NCI-H2171 treated with DMSO at 0.1 percent for 48 hours (cell line): ENCODE measurements at regions not wholly inside any gene's neighbourhood (a gene's known extent, or its start where the extent isn't known, plus 50 kb on each side); places are given as distances from the start of the nearest gene placed in this dataset.
A peak's percentile ranks its signal among the peaks of the same experiment; 100 is the strongest.
"Not testable (repeated sequence)": the region's sequence is repeated elsewhere in the genome, so short reads cannot be mapped to it uniquely, and the experiment has no call there.

Experiments used
- DNase-seq: peaks from one replicate; lab custom pipeline; 2025; lab: John Stamatoyannopoulos, UW

DNA sequence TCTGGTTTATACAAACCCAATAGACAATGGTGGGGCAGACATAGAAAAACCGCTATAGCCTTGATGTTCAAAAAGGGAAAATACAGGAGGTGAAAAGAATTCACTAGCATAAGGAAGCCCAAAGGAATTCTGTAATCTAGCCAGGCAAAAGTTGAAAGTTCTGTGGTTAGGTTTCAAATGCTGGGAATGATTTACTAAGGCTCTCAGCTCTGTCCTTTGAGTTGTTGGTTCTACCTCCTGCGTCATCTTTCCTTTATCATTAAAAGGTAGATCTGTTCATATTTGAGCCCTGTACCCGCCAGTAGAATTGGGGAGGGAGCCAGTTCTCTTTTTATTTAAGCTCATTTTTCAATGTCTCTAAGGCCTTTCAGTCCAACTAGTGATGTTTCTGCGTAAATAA is 866.5 kb downstream of the IGSF11 start:
- DNase-seq = no peak

DNA sequence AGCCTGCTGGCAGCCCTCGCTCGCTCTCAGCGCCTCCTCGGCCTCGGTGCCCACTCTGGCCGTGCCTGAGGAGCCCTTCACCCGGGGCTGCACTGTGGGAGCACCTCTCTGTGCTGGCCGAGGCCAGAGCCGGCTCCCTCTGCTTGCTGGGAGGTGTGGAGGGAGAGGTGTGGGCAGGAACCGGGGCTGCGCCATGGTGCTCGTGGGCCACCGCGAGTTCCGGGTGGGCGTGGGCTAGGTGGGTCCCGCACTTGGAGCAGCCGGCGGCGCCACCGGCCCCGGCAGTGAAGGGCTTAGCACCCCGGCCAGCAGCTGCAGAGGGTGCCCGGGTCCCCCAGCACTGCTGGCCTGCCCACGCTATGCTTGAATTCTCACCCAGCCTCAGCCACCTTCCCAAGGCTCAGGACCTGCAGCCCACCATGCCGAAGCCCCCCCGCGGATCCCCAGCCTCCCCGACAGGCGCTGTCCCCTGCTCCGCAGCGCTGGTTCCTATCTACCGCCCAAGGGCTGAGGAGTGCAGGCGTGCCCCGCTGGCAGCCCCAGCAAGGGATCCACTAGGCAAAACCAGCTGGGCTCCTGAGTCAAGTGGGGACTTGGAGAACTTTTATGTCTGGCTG is 863.3 kb downstream of the IGSF11 start:
- DNase-seq = no peak

DNA sequence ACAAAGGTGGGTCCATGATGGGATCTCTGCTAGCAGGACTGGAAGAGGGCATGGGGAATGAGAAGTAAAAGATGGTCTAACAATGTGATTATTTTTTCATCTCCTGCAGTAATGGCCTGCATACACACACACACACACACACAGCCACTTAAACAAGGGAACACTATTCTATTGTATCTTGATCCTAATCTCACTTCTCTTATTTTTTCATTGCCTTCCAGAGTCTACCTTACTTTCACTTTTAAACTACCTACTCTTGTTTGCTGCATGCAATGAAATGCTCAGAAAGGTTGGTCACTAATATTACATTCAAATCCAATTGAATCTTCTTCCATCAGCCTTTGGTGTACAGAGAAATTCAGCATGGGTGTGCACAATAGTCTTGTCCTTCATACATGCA is 853.8 kb downstream of the IGSF11 start:
- DNase-seq = no peak

DNA sequence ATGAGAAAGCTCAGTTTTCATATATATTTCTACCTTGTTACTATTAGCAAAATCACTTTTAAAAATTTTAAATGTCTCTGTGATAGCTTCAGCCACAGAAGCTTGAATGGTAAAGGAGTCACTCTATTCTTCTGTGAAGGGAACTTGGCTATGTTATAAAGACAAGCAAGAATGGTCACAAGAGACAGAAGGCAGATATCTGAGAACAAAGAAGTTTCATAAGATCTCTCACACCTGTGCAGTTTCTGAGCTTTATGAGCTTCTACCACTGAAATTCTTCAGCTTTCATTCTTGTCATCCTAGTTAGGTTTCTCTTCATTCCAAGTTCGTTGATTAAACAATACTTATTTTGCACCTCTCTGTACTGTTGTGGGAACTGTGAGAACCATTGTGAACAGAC is 853.4 kb downstream of the IGSF11 start:
- DNase-seq = no peak

DNA sequence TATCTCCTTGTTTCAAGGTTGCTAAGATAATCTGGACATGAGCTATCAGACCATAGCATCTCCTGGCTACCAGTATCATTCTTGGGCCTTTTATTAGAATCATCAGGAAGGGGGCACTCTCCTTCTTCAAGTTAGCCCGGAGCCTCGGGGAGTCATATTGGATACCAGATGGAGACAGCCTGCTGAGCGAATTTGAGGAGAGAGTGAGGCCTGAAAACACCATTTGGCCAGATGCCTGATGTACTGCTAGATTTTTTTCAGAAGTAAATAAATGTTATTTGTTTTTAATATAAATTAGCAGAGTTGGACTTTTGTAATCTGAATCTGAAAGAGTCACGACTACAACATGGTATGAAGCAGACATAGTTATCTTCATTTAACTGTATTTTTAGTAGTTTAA is 848.6 kb downstream of the IGSF11 start:
- peak; percentile 35 for DNase-seq

DNA sequence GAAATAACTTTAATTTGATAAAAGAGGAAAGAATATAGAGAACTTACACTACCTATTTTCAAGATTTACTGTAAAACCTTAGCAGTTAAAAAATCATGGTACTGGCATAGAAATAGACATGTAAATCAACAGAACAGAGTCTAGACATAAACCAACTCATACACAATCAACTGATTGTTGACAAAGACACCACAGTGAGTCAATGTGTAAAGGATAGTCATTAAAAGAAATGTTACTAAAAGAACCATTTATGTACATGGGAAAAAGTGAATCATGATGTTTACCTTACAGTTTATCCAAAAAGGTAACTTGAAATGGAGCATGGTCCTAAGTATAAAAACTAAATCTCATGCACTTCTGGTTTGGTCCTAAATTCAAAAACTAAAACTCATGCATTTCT is 847.4 kb downstream of the IGSF11 start:
- no peak for DNase-seq

DNA sequence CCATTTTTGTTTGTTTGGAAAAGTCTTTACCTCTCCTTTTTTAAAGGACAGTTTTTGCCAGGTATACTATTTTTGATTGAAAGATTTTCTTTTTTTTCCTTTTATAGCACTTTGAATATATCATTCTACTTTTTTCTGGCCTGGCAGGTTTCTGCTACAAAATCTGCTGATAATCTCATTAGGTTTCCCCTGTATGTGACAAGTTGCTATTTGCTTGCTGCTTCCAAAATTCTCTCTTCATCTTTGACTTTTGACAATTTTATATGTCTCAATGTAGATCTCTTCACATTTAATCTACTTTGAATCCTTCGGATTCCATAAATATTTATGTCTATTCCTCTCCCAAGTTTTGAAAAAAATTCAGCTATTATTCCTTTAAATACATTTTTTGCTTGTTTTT is 838.5 kb downstream of the IGSF11 start:
- DNase-seq = no peak

DNA sequence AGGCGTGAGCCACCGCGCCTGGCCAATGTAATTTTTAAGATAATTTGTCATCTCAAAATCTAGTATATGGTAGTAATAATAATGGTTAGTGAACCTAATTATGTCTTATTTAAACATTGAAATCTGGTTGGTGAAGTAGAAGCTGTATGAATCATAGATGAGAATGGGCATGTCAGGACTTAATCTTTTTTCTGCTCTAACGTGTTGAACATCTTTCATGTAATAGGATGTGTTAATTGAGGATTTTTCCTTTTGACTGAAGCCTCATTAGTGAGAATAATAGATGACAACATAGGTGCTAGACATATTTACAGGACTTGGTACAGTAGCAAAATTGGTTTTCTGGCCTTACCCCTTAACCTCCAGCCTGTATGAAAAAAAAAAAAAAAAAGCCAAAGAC is 835.6 kb downstream of the IGSF11 start:
- DNase-seq = no peak

DNA sequence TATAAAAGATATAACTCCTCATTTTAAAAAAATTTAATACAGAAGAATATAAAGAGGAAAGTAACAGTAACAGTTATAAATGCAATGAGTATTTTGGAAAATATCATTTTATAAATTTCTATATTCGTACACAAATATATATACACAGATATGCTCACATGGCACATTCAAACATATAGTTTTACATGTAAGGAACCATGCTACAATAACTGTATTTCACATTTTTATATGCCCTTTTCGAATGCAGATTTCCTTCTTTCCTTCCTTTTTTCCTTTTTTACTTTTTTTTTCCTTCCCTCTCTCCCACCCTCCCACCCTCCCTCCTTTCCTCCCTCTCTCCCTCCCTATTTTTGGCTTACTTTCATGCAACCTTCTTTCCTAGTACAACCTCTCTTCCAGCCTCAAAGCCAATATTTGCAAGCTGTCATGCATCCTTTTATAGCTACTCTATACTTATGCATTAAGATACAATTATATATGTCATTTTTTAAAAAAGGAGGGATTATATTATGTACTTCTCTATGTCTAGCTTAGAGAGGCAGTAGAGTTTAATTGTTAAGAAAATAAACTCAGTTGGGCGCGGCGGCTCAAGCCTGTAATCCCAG is 830.5 kb downstream of the IGSF11 start:
- no peak for DNase-seq

DNA sequence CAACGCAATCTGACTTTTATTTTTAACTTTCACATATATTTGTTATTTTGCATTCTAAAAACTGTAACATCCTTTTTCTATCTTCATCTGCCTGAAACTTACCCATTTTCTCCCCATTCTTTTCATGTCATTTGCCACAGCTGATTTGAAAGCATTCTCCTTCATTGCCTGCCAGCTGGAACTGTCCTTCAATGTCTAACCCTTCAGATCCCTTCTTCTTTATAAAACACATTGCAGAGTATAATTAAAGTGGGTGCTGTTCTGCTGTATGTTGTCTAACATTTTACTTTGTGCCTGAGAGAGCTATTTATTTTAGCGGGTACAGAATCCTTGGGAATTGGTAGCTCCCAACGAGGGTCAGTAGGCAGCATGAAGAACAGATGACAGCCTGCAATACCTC is 827.4 kb downstream of the IGSF11 start:
- no peak for DNase-seq

DNA sequence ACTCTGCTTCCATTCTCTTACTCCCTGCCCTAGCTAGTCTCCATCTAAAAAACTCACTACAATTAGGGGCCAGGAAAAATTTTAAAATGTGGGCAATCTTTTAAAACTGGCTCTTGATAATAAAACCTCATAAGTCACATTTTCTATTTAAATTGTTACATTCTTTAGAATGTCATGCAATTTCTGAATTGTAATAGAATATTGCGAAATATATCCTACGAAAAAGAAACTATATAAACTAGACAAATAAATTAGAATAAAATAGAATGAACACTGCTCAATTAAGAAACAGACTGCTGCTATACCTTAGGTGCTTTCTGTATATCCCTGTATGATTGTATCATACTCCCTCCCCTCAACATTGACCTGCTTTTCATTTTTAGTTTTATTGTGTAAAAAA is 826.0 kb downstream of the IGSF11 start:
- DNase-seq = no peak

DNA sequence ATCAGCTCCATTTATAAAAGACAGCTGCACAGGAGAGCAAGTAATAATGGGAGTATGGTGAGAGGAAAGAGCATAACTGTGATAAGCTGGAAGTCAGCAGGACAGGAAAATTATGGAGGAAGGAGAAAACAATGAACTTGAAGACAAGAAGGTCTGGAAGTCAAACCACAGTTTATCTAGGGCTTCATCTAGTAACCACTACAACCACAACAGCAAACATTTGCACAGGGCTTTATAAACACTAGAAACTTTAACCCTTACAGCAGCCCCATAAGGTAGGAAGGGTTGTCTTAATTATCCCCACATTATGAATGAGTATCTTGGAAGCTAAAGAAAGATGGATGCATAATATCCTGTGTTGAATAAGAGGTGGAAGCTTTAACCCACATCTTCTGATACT is 820.8 kb downstream of the IGSF11 start:
- DNase-seq = no peak

DNA sequence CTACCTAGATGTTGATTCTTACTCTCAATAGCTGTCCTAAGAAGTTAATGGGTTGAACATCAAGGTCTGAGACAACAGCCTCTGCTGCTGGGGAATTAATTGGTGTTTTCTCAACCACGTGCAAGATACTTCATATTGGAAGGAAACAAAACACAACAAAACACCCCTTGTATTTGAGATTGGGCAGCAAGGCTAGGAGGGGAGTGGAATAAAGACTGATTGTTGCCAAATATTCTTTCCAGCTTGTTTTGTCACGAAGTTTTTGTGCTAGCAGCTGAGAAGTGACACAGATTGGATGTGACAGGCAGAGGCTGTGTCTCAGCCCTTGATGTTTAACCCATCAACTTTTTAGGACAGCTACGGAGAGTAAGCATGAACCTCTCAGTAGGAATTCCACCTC is 808.4 kb downstream of the IGSF11 start:
- DNase-seq = no peak

DNA sequence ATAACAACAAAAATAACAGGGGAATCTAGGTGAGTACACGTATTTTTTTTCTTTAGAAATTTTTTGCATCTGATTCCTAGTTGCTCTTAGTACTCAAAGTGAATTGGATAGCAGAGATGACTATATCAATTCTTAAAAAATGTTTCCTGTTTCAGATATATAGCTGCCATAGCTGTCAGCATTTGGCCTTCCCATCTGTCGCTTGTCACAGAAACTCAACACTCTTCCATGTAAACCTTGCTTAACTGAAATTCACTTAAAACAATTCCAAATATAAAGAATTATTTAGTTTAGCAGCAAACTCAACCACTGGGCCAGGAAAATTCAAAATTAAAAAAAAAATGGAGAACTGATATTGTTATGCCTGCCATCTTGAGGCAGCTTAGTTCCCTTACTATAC is 807.5 kb downstream of the IGSF11 start:
- no peak for DNase-seq

DNA sequence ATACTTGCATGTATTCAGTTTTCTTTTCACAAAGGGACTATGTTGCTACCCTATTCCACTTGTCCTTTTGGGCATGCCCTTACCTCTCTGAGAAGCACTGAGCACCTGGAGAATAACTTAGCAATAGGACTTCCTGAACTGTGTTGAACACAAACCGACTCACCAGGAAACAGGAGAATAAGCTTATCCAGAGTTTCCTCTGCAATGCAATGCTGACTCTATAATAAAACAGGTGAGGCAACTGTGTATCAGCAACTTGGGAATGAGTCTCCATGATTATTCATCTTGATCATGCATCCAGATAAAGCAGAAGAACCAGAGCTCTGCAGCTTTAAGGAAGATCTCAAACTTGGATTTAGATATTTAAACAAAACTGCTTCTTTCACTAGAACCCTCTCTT is 806.5 kb downstream of the IGSF11 start:
- no peak for DNase-seq

DNA sequence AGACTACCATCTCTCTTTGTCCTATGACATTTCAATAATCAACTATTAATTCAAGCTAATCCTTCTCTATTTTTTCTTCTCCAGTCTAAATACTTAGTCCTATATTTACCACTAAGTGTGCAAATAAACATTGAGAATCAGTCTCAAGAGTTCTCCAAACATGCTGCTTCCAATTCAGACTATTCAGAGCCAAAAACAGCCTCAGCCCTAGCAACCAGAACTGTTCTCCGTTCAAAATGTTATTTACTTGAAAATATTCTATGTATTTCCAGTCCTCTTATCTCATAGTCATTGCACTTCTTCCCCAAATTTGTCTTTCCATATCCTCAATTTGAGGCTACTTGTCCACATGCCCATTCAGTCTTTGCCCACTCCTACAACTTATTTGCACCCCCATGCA is 805.5 kb downstream of the IGSF11 start:
- no peak for DNase-seq

DNA sequence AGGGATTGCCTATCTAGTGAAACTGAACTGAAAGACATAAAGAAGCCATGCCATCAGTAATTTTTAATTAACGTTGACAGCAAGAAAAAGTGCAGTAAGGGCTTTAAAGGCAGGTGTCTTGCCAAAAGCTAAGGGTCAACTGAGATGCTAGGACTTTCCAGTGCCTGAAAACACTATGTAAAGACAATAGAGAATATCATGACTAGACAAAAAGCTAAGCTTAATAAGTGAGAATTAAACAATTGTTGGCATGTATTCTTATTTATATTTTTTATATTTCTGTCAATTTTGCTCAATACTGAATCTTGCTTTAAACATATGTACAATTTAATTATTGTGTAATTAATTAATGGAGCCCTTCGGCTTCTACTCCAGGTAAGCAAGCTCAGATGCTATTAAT is 803.1 kb downstream of the IGSF11 start:
- DNase-seq = no peak

DNA sequence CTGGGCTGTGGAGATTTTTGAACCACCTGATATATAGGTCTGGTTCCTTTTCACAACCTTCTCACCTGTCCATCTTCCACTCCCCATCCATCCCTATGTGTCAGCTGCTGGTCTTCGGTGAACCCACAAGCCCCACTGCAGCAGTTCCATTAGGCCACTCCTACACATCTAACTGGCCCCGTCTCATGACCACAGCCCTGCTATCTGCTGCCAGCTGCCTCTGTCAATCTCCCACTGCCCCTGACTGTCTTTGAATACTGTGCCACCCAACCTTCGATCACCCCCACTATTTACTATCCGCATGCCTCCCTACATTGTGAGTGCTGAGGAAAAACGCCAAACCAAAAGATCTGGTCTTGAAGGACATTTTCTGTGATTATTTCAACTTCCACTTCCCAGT is 795.4 kb downstream of the IGSF11 start:
- no peak for DNase-seq

DNA sequence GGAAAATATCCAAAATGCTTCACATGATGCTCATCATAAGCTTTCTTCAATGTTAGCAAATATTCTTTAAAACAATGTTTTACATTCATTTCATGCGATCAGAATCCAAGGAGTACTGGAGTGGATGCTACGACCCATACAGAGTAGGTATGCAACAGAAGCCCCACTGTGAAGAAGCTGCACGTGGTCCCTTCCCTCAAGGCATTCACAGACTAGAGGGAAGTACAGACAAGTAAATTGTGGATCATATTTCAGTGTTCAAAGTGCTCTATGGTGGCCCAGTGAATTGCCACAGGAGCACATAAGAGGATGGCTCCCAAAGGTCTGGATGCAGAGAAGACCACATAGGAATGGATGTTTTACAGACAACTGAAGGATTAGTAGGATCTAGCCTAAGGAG is 789.9 kb downstream of the IGSF11 start:
- DNase-seq = no peak

DNA sequence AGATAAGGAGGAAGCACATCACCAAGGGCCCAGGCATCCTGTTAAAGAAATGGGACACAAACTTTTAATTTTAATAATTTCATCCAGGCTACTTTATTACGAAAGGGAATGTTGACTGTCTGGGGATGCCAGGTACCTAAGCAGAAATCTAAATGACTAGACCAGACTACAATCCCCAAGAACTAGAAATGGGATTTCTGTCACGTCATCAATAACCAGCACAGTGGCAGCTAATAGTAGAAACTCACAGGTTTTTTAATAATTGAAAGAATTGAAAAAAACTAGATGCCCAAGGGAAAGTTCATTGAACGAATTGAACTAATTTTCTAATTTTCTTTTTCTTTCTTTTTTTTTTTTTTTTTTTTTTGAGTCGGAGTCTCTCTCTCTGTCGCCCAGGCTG is 789.3 kb downstream of the IGSF11 start:
- no peak for DNase-seq

DNA sequence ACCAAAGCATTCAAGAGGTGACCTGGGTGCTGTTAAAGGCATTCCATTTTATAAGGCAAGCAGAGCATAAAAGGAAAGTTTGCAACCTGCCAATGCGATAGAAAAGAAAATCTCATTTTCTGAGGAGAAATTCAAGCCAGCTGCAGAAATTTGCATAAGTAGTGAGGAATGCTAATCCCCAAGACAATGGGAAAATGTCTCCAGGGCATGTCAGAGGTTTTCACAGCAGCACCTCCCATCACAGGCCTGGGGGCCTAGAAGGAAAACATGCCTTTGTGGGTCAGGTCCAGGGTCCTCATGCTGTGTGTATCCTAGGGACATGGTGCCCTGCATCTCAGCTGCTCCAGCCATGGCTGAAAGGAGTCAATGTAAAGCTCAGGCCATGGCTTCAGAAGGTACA is 775.8 kb downstream of the IGSF11 start:
- not testable (repeated sequence) for DNase-seq

DNA sequence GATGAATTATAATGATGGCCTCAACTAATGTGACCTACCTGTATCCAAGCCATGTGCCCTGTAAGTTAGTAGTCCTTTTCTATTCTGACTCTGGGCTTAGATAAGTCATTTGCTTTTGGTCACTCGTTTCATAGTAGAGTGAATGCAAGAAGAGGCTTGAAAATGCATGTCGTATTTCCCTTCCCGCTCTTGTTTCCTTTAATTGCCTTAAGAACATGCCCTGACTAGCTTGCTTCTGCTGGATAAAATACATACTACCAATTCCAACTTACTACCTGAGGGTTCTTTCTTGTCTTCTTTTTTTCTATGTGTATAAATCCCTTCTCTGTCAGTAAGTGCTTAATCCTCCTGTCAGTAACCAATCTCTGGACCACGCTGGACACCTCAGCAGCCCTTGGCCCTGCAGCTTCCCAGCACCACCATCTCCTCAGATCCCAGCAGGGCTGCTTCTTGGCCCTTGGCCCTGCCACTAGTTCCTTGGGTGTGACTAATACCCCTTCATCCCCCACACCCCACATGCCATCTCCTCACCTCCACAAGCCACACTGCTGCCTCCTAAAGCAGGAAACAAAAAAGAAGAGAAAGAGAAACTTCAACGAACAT is 771.7 kb downstream of the IGSF11 start:
- DNase-seq = no peak

DNA sequence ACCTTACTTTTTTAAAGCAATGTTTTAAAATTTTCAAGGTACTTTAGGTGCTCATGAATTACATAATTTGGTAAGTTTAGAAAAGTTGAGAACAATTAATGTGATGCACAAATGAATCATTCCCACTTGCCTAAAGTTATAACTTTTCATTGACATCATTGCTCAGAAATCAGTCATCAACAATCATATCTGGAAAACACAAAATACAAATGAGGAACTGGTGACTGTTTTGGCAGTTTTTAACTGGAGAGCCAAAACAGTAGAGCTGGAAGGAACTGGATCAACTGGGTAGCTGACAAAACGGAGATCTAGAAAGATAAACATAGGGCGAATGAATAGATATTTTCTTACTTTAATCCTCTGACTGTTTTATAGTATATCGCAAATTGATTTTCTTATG is 767.1 kb downstream of the IGSF11 start:
- no peak for DNase-seq

DNA sequence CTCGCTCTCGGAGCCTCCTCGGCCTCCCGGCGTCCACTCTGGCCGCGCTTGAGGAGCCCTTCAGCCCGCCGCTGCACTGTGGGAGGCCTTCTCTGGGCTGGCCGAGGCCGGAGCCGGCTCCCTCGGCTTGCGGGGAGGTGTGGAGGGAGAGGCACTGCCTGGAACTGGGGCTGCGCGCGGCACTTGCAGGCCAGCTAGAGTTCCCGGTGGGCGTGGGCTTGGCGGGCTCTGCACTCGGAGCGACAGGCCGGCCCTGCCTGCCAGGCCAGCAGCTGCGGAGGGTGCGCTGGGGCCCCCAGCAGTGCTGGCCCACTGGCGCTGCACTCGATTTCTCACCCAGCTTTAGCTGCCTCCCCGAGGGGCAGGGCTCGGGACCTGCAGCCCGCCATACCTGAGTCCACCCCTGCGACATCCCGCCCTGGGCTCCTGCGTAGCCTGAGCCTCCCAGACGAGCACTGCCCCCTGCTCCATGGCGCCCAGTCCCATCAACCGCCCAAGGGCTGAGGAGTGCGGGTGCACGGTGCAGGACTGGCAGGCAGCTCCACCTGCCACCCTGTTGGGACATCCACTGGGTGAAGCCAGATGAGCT is 765.0 kb downstream of the IGSF11 start:
- no peak for DNase-seq
